ENCODE measurements at regions not wholly inside any gene's neighbourhood (a gene's known extent, or its start where the extent isn't known, plus 50 kb on each side); places are given as distances from the start of the nearest gene placed in this dataset.
A peak's percentile ranks its signal among the peaks of the same experiment; 100 is the strongest.

- no peak for TF ChIP-seq CTCF (conservative IDR thresholded peaks at IDR 0.05)
- no peak for TF ChIP-seq ZFX (IDR thresholded peaks at IDR 0.05)
- H3K27ac ChIP-seq = no peak overlapping the region
These were observed 76.5 kb upstream of the ADRB1 start for GRCh38 chr10:113967126-113967525.

GRCh38 chr10:113970641-113971040 is 73.0 kb upstream of the ADRB1 start:
- TF ChIP-seq ZFX (IDR thresholded peaks at IDR 0.05) (no peak), CTCF (conservative IDR thresholded peaks at IDR 0.05) (no peak)

GRCh38 chr10:113971349-113971973 is 72.2 kb upstream of the ADRB1 start:
- TF ChIP-seq ZFX (IDR thresholded peaks at IDR 0.05) (no peak), CTCF (conservative IDR thresholded peaks at IDR 0.05) (no peak)
- no peak overlapping the region for H3K27ac ChIP-seq

More at GRCh38 chr10:113970641-113971040, 73.0 kb upstream of the ADRB1 start:
- H3K27ac ChIP-seq = no peak overlapping the region

- H3K27ac ChIP-seq = no peak overlapping the region
- TF ChIP-seq CTCF (conservative IDR thresholded peaks at IDR 0.05) = no peak
- no peak for TF ChIP-seq ZFX (IDR thresholded peaks at IDR 0.05)
These were observed 66.5 kb upstream of the ADRB1 start for GRCh38 chr10:113977174-113977573.

GRCh38 chr10:113978802-113979201 is 64.9 kb upstream of the ADRB1 start:
- no peak for TF ChIP-seq ZFX (IDR thresholded peaks at IDR 0.05)
- no peak for TF ChIP-seq CTCF (conservative IDR thresholded peaks at IDR 0.05)
- no peak overlapping the region for H3K27ac ChIP-seq

GRCh38 chr10:113979409-113979808 is 64.3 kb upstream of the ADRB1 start:
- TF ChIP-seq ZFX (IDR thresholded peaks at IDR 0.05) (no peak), CTCF (conservative IDR thresholded peaks at IDR 0.05) (no peak)
- no peak overlapping the region for H3K27ac ChIP-seq

- no peak overlapping the region for H3K27ac ChIP-seq
- peak; percentile 44 for TF ChIP-seq CTCF (conservative IDR thresholded peaks at IDR 0.05)
- no peak for TF ChIP-seq ZFX (IDR thresholded peaks at IDR 0.05)
These were observed 63.1 kb upstream of the ADRB1 start for GRCh38 chr10:113980408-113981087.

Measured in C4-2B (cell line).